ENCODE measurements at regions not wholly inside any gene's neighbourhood (a gene's known extent, or its start where the extent isn't known, plus 50 kb on each side); places are given as distances from the start of the nearest gene placed in this dataset.

GRCh38 chr22:27614650-27615007 lies 186.9 kb downstream of the MN1 start:
- no peaks in the 10 kb centered on the region for H3K36me3 ChIP-seq (replicated peaks; ENCODE audit: insufficient read depth, low read length)
- no peak overlapping the region for H3K9ac ChIP-seq (ENCODE audit: low read length)
- H3K27ac ChIP-seq (ENCODE audit: low read length), result no peak overlapping the region
- H3K9me2 ChIP-seq (replicated peaks; ENCODE audit: insufficient read depth, low read length), result no peaks in the 10 kb centered on the region
- H3K4me2 ChIP-seq (ENCODE audit: low read depth, low read length), result no peak overlapping the region
- H3K4me1 ChIP-seq (ENCODE audit: low read length), result no peaks in the 10 kb centered on the region
- H4K20me1 ChIP-seq (ENCODE audit: insufficient read depth, low read length), result no peaks in the 10 kb centered on the region
- peaks cover 83% of the 10 kb centered on the region for H3K27me3 ChIP-seq (replicated peaks; ENCODE audit: insufficient read depth, low read length)
- no peaks in the 10 kb centered on the region for H3K9me3 ChIP-seq (replicated peaks; ENCODE audit: insufficient read depth, low read length)
- H2AFZ ChIP-seq (ENCODE audit: low read length), result no peak overlapping the region
- TF ChIP-seq EZH2phosphoT487 (IDR thresholded peaks at IDR 0.05; ENCODE audit: low read length) (no peak), EZH2 (optimal IDR thresholded peaks at IDR 0.05; ENCODE audit: low read depth, low read length) (no peak), CTCF (IDR thresholded peaks at IDR 0.05; ENCODE audit: low read length) (no peak)
- H3F3A ChIP-seq (ENCODE audit: insufficient read depth, low read length), result no peaks in the 10 kb centered on the region
- H3K79me2 ChIP-seq (ENCODE audit: low read length), result no peaks in the 10 kb centered on the region
- no peak for DNase-seq
- H3K4me3 ChIP-seq (ENCODE audit: low read length), result no peak overlapping the region

- TF ChIP-seq EZH2phosphoT487 (IDR thresholded peaks at IDR 0.05; ENCODE audit: low read length) (no peak), EZH2 (optimal IDR thresholded peaks at IDR 0.05; ENCODE audit: low read depth, low read length) (no peak), CTCF (IDR thresholded peaks at IDR 0.05; ENCODE audit: low read length) (no peak)
- Histone ChIP-seq H3K9ac (ENCODE audit: low read length) (no peak overlapping the region), H3K27me3 (replicated peaks; ENCODE audit: insufficient read depth, low read length) (peaks cover 91% of the 10 kb centered on the region)
These were observed 186.1 kb downstream of the MN1 start for GRCh38 chr22:27615408-27615807.

GRCh38 chr22:27616033-27616432 lies 185.5 kb downstream of the MN1 start:
- Histone ChIP-seq H3K9ac (ENCODE audit: low read length) (no peak overlapping the region), H3K9me2 (replicated peaks; ENCODE audit: insufficient read depth, low read length) (no peaks in the 10 kb centered on the region), H3K36me3 (replicated peaks; ENCODE audit: insufficient read depth, low read length) (no peaks in the 10 kb centered on the region), H3K4me2 (ENCODE audit: low read depth, low read length) (no peak overlapping the region), H3K79me2 (ENCODE audit: low read length) (no peaks in the 10 kb centered on the region), H2AFZ (ENCODE audit: low read length) (no peak overlapping the region), H3K4me3 (ENCODE audit: low read length) (no peak overlapping the region), H3K4me1 (ENCODE audit: low read length) (no peaks in the 10 kb centered on the region), H3F3A (ENCODE audit: insufficient read depth, low read length) (no peaks in the 10 kb centered on the region), H4K20me1 (ENCODE audit: insufficient read depth, low read length) (no peaks in the 10 kb centered on the region), H3K27me3 (replicated peaks; ENCODE audit: insufficient read depth, low read length) (peaks cover 93% of the 10 kb centered on the region), H3K27ac (ENCODE audit: low read length) (no peak overlapping the region), H3K9me3 (replicated peaks; ENCODE audit: insufficient read depth, low read length) (no peaks in the 10 kb centered on the region)
- TF ChIP-seq EZH2 (optimal IDR thresholded peaks at IDR 0.05; ENCODE audit: low read depth, low read length) (no peak), EZH2phosphoT487 (IDR thresholded peaks at IDR 0.05; ENCODE audit: low read length) (no peak), CTCF (IDR thresholded peaks at IDR 0.05; ENCODE audit: low read length) (no peak)
- DNase-seq, result no peak

More at GRCh38 chr22:27615408-27615807, 186.1 kb downstream of the MN1 start:
- H3K4me3 ChIP-seq (ENCODE audit: low read length), result no peak overlapping the region
- no peaks in the 10 kb centered on the region for H3K36me3 ChIP-seq (replicated peaks; ENCODE audit: insufficient read depth, low read length)
- H3K9me2 ChIP-seq (replicated peaks; ENCODE audit: insufficient read depth, low read length), result no peaks in the 10 kb centered on the region
- H3F3A ChIP-seq (ENCODE audit: insufficient read depth, low read length), result no peaks in the 10 kb centered on the region
- H3K4me2 ChIP-seq (ENCODE audit: low read depth, low read length), result no peak overlapping the region
- no peak overlapping the region for H3K27ac ChIP-seq (ENCODE audit: low read length)
- no peak for DNase-seq
- H2AFZ ChIP-seq (ENCODE audit: low read length), result no peak overlapping the region
- H3K4me1 ChIP-seq (ENCODE audit: low read length), result no peaks in the 10 kb centered on the region
- no peaks in the 10 kb centered on the region for H3K79me2 ChIP-seq (ENCODE audit: low read length)
- no peaks in the 10 kb centered on the region for H3K9me3 ChIP-seq (replicated peaks; ENCODE audit: insufficient read depth, low read length)
- no peaks in the 10 kb centered on the region for H4K20me1 ChIP-seq (ENCODE audit: insufficient read depth, low read length)

Measured in MM.1S (cell line).